22Rv1 (cell line): ENCODE measurements at regions not wholly inside any gene's neighbourhood (a gene's known extent, or its start where the extent isn't known, plus 50 kb on each side); places are given as distances from the start of the nearest gene placed in this dataset.

Source experiments
- H3K27ac ChIP-seq: fragments of 450-650 bp; 2 replicates; pipeline ENCODE4 v1.5.1; 2017
- CTCF ChIP-seq: fragments of 450-650 bp; IDR thresholded peaks from 2 replicates; pipeline ENCODE4 v1.5.1; 2017; ENCODE audit warnings: mild to moderate bottlenecking
- ZFX ChIP-seq: fragments of 450-650 bp; IDR thresholded peaks from 2 replicates; pipeline ENCODE4 v1.6.1; 2017; ENCODE audit warnings: antibody characterized with exemption, borderline replicate concordance

GRCh38 chr5:142396436-142397038 is 71.7 kb upstream of the SPRY4 start:
- H3K27ac ChIP-seq = peak overlapping the region; percentile 34
- TF ChIP-seq ZFX (no peak), CTCF (no peak)

GRCh38 chr5:142395334-142395733 is 70.5 kb upstream of the SPRY4 start:
- no peak overlapping the region for H3K27ac ChIP-seq
- no peak for TF ChIP-seq CTCF

- no peak for TF ChIP-seq ZFX
- no peak for TF ChIP-seq CTCF
- H3K27ac ChIP-seq = no peak overlapping the region
Observed at GRCh38 chr5:142391058-142391845, 66.4 kb upstream of the SPRY4 start.

- TF ChIP-seq ZFX (no peak), CTCF (no peak)
- H3K27ac ChIP-seq = no peak overlapping the region
Observed at GRCh38 chr5:142390334-142390733, 65.5 kb upstream of the SPRY4 start.

- TF ChIP-seq ZFX (no peak), CTCF (no peak)
- H3K27ac ChIP-seq = no peak overlapping the region
Observed at GRCh38 chr5:142388696-142389095, 63.9 kb upstream of the SPRY4 start.

GRCh38 chr5:142387024-142387682 is 62.3 kb upstream of the SPRY4 start:
- TF ChIP-seq CTCF = no peak
- no peak for TF ChIP-seq ZFX
- H3K27ac ChIP-seq = no peak overlapping the region
